Stimulated activated effector memory CD8-positive, alpha-beta T cell treated with anti-CD3 and anti-CD28 coated beads, Interleukin-12 subunit alpha, Interleukin-12 subunit beta, amount 100 ng/mL, for 72 hours (primary cell): ENCODE measurements at regions not wholly inside any gene's neighbourhood (a gene's known extent, or its start where the extent isn't known, plus 50 kb on each side); places are given as distances from the start of the nearest gene placed in this dataset.
"Not testable (repeated sequence)": the region's sequence is repeated elsewhere in the genome, so short reads cannot be mapped to it uniquely, and the experiment has no call there.

Experiments used
- ATAC-seq: fragments of 150-1000 bp; cut with Tn5 transposase; 2 replicates; pipeline ENCODE4 v1.10.0; 2021
- DNase-seq, 2 donors: peaks; one replicate each; pipeline ENCODE4 v3.0.0; 2021 to 2022; ENCODE audit warnings: low spot score in 2 of 2
- H3K27ac Mint-ChIP-seq: one replicate; pipeline ENCODE4 v1.8.0; 2022; ENCODE audit warnings: mild to moderate bottlenecking, mixed read lengths
- H3K36me3 Mint-ChIP-seq: one replicate; pipeline ENCODE4 v1.8.0; 2022; ENCODE audit warnings: mild to moderate bottlenecking, mixed read lengths
- H3K4me1 Mint-ChIP-seq: one replicate; pipeline ENCODE4 v1.8.0; 2022; ENCODE audit warnings: mixed read lengths
- H3K4me3 Mint-ChIP-seq: one replicate; pipeline ENCODE4 v1.8.0; 2022; ENCODE audit warnings: mild to moderate bottlenecking, mixed read lengths
- H3K9me3 Mint-ChIP-seq: one replicate; pipeline ENCODE4 v1.8.0; 2022; ENCODE audit warnings: mixed read lengths

GRCh38 chr12:3428631-3429030, 62.4 kb upstream of the PRMT8 start:
- Mint-ChIP-seq H3K27ac (no peak overlapping the region), H3K4me3 (no peak overlapping the region), H3K36me3 (no peaks in the 10 kb centered on the region), H3K9me3 (peaks cover 7% of the 10 kb centered on the region), H3K4me1 (peaks cover 22% of the 10 kb centered on the region)
- ATAC-seq (no peak), DNase-seq (no peak)

GRCh38 chr12:3429523-3429922, 61.5 kb upstream of the PRMT8 start:
- not testable (repeated sequence) for H3K27ac Mint-ChIP-seq, ATAC-seq, DNase-seq, H3K9me3 Mint-ChIP-seq, H3K4me3 Mint-ChIP-seq, H3K36me3 Mint-ChIP-seq
- H3K4me1 Mint-ChIP-seq: peaks cover 22% of the 10 kb centered on the region

- DNase-seq (no peak), ATAC-seq (no peak)
- Mint-ChIP-seq H3K4me1 (peaks cover 22% of the 10 kb centered on the region), H3K27ac (peak overlapping the region; percentile 43), H3K4me3 (peak overlapping the region; percentile 1), H3K36me3 (no peaks in the 10 kb centered on the region), H3K9me3 (peaks cover 7% of the 10 kb centered on the region)
Measured at GRCh38 chr12:3431686-3432085, 59.3 kb upstream of the PRMT8 start.

GRCh38 chr12:3432176-3432742, 58.7 kb upstream of the PRMT8 start:
- Mint-ChIP-seq H3K36me3 (no peaks in the 10 kb centered on the region), H3K4me1 (peaks cover 22% of the 10 kb centered on the region), H3K9me3 (peaks cover 7% of the 10 kb centered on the region), H3K4me3 (peak overlapping the region; percentile 1), H3K27ac (peak overlapping the region; percentile 43)
- ATAC-seq (no peak), DNase-seq (no peak)

GRCh38 chr12:3432868-3433267, 58.1 kb upstream of the PRMT8 start:
- H3K36me3 Mint-ChIP-seq: no peaks in the 10 kb centered on the region
- H3K9me3 Mint-ChIP-seq: peaks cover 7% of the 10 kb centered on the region
- no peak overlapping the region for H3K27ac Mint-ChIP-seq
- no peak for ATAC-seq
- H3K4me1 Mint-ChIP-seq: peaks cover 22% of the 10 kb centered on the region
- DNase-seq: no peak
- H3K4me3 Mint-ChIP-seq: no peak overlapping the region

GRCh38 chr12:3436461-3437065, 54.4 kb upstream of the PRMT8 start:
- H3K27ac Mint-ChIP-seq: no peak overlapping the region
- ATAC-seq (no peak), DNase-seq (no peak)
- no peaks in the 10 kb centered on the region for H3K9me3 Mint-ChIP-seq
- H3K36me3 Mint-ChIP-seq: no peaks in the 10 kb centered on the region
- H3K4me3 Mint-ChIP-seq: no peak overlapping the region
- H3K4me1 Mint-ChIP-seq: peaks cover 9% of the 10 kb centered on the region

GRCh38 chr12:3437986-3438385, 53.0 kb upstream of the PRMT8 start:
- Mint-ChIP-seq H3K4me1 (no peaks in the 10 kb centered on the region), H3K27ac (no peak overlapping the region), H3K9me3 (no peaks in the 10 kb centered on the region), H3K36me3 (no peaks in the 10 kb centered on the region), H3K4me3 (no peak overlapping the region)
- DNase-seq: no peak
- no peak for ATAC-seq

GRCh38 chr12:3438401-3438800, 52.6 kb upstream of the PRMT8 start:
- no peaks in the 10 kb centered on the region for H3K9me3 Mint-ChIP-seq
- ATAC-seq (no peak), DNase-seq (no peak)
- H3K4me1 Mint-ChIP-seq: no peaks in the 10 kb centered on the region
- H3K4me3 Mint-ChIP-seq: no peak overlapping the region
- H3K36me3 Mint-ChIP-seq: no peaks in the 10 kb centered on the region
- H3K27ac Mint-ChIP-seq: no peak overlapping the region
